ACC112 (cell line): ENCODE measurements at regions not wholly inside any gene's neighbourhood (a gene's known extent, or its start where the extent isn't known, plus 50 kb on each side); places are given as distances from the start of the nearest gene placed in this dataset.
"Not testable (repeated sequence)": the region's sequence is repeated elsewhere in the genome, so short reads cannot be mapped to it uniquely, and the experiment has no call there.

Source experiments
- H2AFZ ChIP-seq: fragments of 200-600 bp; sonication (generic); one replicate; pipeline ENCODE4 v1.6.0; 2017; ENCODE audit warnings: antibody characterized with exemption, low read length; ENCODE audit not compliant: unreplicated experiment
- H3K27ac ChIP-seq: fragments of 200-600 bp; sonication (generic); 2 replicates; pipeline ENCODE4 v1.5.1; 2014; ENCODE audit warnings: low read depth, mild to moderate bottlenecking, antibody characterized with exemption, low read length, moderate library complexity
- H3K27me3 ChIP-seq: fragments of 200-600 bp; sonication (generic); 2 replicates; pipeline ENCODE4 v1.6.1; 2014; ENCODE audit warnings: mild to moderate bottlenecking, antibody characterized with exemption, low read length, moderate library complexity, mixed read lengths; ENCODE audit not compliant: insufficient read depth
- H3K36me3 ChIP-seq: fragments of 200-600 bp; sonication (generic); 2 replicates; pipeline ENCODE4 v1.6.1; 2016; ENCODE audit warnings: mild to moderate bottlenecking, antibody characterized with exemption, low read length, moderate library complexity, mixed read lengths; ENCODE audit not compliant: insufficient read depth
- H3K4me1 ChIP-seq: fragments of 200-600 bp; sonication (generic); one replicate; pipeline ENCODE4 v1.6.1; 2016; ENCODE audit warnings: low read length, mixed read lengths; ENCODE audit not compliant: insufficient read depth, unreplicated experiment, control insufficient read depth
- H3K4me3 ChIP-seq: fragments of 200-600 bp; sonication (generic); 2 replicates; pipeline ENCODE4 v1.5.1; 2014; ENCODE audit warnings: mild to moderate bottlenecking, low read depth, low read length
- H3K79me2 ChIP-seq: fragments of 200-600 bp; sonication (generic); one replicate; pipeline ENCODE4 v1.6.0; 2016; ENCODE audit warnings: low read length; ENCODE audit not compliant: control insufficient read depth, unreplicated experiment, insufficient read depth

- Histone ChIP-seq H3K27ac (no peak overlapping the region), H3K79me2 (no peaks in the 10 kb centered on the region), H2AFZ (no peak overlapping the region), H3K4me1 (no peaks in the 10 kb centered on the region), H3K27me3 (no peaks in the 10 kb centered on the region), H3K36me3 (no peaks in the 10 kb centered on the region), H3K4me3 (no peak overlapping the region)
Observed at GRCh38 chr2:21763501-21763900, 639.7 kb downstream of the TDRD15 start.

DNA sequence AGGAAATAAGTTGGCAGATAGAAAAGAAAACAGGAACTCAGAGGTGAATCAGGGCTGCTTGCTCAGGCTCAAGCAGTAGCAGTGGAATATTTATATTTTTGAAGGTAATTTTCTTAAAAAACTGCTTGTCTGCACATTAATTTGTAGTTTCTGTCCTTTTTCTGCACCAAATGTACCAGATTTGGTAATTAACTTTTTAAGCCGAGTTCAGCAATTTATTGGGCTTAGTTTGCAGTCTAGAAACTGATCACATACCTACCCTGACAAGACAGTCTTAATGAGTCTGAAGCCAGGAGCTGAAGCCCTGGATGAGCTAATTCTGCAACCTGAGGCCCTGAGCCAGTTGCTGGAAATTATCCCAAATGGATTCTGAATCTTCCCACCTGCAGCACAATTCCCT lies 647.0 kb downstream of the TDRD15 start:
- no peak overlapping the region for H3K4me3 ChIP-seq
- no peaks in the 10 kb centered on the region for H3K79me2 ChIP-seq
- no peaks in the 10 kb centered on the region for H3K36me3 ChIP-seq
- H2AFZ ChIP-seq = no peak overlapping the region
- H3K27me3 ChIP-seq = no peaks in the 10 kb centered on the region
- no peak overlapping the region for H3K27ac ChIP-seq
- H3K4me1 ChIP-seq = no peaks in the 10 kb centered on the region

- Histone ChIP-seq H3K79me2 (no peaks in the 10 kb centered on the region), H3K4me1 (no peaks in the 10 kb centered on the region), H3K27ac (no peak overlapping the region)
Observed at GRCh38 chr2:21772624-21773023, 648.9 kb downstream of the TDRD15 start.

GRCh38 chr2:21773168-21773567 lies 649.4 kb downstream of the TDRD15 start:
- Histone ChIP-seq H3K27ac (peak overlapping the region; percentile 18; the same call in 1 of the 2 replicates), H3K36me3 (no peaks in the 10 kb centered on the region), H3K79me2 (no peaks in the 10 kb centered on the region), H3K4me1 (no peaks in the 10 kb centered on the region), H3K27me3 (no peaks in the 10 kb centered on the region), H3K4me3 (no peak overlapping the region), H2AFZ (no peak overlapping the region)

More at GRCh38 chr2:21772624-21773023, 648.9 kb downstream of the TDRD15 start:
- Histone ChIP-seq H3K36me3 (no peaks in the 10 kb centered on the region), H3K4me3 (no peak overlapping the region), H2AFZ (no peak overlapping the region), H3K27me3 (no peaks in the 10 kb centered on the region)

DNA sequence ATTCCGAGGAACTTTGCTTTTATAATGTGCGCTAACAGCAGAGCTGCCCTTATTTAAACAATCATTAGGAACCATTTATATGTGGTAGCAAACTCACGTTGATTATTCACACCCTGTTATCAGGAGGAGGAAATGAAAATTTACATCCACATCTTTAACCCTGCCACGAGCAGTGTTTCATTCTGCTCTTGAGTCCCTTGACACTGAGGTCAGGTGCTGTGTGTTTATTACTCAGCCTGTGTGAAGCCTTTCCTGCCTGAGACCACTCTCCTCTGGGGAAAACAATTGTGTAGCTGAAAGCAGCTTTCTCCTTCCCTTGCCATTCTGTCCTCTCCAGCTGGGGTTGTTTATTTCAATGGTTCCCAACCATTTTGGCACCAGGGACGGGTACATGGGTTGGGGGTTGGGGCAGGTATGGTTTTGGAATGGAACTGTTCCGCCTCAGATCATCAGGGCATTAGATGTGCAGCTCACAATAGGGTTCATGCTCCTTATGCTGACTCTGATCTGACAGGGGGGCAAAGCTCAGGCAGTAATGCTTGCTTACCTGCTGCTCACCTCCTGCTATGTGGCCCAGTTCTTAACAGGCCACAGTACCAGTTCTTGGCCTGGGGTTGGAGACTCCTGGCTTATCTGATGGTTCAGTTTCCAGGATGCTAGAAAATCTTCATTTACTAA lies 651.1 kb downstream of the TDRD15 start:
- no peak overlapping the region for H3K27ac ChIP-seq
- no peak overlapping the region for H2AFZ ChIP-seq

DNA sequence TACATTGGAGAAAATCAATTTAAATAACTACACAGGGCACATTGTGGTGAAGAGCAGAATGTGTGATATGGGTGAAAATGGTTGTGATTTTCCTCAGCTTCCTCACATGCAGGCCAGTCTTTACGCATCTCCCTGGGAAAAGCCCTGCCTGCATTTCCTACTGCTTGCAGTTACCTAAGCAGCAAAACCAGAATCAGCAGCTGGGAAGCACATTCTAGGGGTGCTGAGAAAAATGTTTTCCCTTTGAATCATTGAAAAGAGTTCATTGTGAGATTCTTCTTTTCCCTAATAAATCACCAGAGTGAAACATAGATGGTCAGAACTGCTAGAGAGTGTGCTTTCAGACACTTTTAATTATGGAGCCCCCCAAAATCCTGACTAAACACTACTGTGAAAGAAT lies 656.0 kb downstream of the TDRD15 start:
- H3K36me3 ChIP-seq = no peaks in the 10 kb centered on the region
- no peaks in the 10 kb centered on the region for H3K79me2 ChIP-seq
- H3K4me1 ChIP-seq = no peaks in the 10 kb centered on the region
- no peak overlapping the region for H2AFZ ChIP-seq
- no peak overlapping the region for H3K4me3 ChIP-seq
- H3K27me3 ChIP-seq = no peaks in the 10 kb centered on the region
- no peak overlapping the region for H3K27ac ChIP-seq

More for the DNA sequence above, 651.1 kb downstream of the TDRD15 start:
- Histone ChIP-seq H3K79me2 (no peaks in the 10 kb centered on the region), H3K27me3 (no peaks in the 10 kb centered on the region), H3K36me3 (no peaks in the 10 kb centered on the region), H3K4me3 (no peak overlapping the region), H3K4me1 (no peaks in the 10 kb centered on the region)

DNA sequence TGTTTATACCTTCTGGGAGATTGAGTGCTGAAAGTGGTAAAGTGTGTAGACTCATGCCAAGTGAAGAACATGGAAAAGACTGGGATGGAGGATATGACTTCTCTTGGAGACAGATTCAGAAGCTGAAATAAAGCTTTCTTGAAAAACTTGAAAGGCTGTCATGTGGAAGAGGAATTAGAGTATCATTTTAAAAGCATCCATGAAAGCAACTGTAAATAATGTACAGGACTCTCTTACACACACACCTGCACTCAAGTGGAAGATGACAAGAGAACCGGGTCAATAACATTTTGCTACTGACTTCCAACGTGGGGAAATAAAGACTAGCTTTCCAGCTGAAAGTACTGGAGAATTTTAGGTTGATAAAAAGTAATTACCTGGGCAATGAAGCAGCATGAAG lies 658.2 kb downstream of the TDRD15 start:
- Histone ChIP-seq H3K36me3 (no peaks in the 10 kb centered on the region), H2AFZ (no peak overlapping the region), H3K27ac (no peak overlapping the region), H3K4me3 (no peak overlapping the region), H3K4me1 (no peaks in the 10 kb centered on the region), H3K27me3 (no peaks in the 10 kb centered on the region), H3K79me2 (no peaks in the 10 kb centered on the region)

DNA sequence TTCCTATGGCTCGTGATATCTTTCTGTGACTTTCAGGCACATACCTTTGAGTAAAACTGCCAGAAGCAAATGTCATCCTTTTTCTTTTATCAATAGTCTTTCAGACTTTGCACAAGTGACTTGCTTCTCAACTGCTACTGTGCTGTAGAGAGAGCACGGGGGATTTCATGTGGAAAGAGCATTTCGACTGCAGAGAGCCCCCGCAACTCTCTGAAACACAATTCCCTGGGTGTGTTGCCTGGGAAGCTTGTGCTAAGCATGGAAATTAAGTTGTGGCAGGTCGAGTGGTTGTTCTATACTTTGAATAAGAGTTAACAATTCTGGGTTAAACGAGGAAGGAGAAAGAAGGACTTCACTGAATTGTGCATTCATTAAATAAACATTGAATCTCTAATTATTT lies 659.1 kb downstream of the TDRD15 start:
- H3K27ac ChIP-seq = no peak overlapping the region
- no peaks in the 10 kb centered on the region for H3K36me3 ChIP-seq
- no peaks in the 10 kb centered on the region for H3K79me2 ChIP-seq
- no peaks in the 10 kb centered on the region for H3K4me1 ChIP-seq
- H2AFZ ChIP-seq = no peak overlapping the region
- H3K27me3 ChIP-seq = no peaks in the 10 kb centered on the region
- no peak overlapping the region for H3K4me3 ChIP-seq

DNA sequence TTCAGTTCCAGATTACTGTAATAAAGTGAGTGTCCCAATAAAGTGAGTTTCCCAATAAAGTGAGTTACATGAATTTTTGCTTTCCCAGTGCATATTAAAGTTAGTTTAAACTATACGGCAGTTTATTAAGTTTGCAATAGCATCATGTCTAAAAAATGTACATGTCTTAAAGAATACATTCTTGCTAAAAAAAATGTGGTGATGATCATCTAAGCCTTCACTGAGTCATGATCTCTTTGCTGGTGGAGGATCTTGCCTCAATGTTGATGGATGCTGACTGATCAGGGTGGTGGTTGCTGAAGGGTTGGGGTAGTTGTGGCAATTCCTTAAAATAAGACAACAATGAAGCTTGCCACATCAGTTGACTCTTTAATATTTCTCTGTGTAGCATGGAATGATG lies 664.2 kb downstream of the TDRD15 start:
- Histone ChIP-seq H3K27me3 (no peaks in the 10 kb centered on the region), H3K36me3 (no peaks in the 10 kb centered on the region), H2AFZ (no peak overlapping the region), H3K4me3 (no peak overlapping the region), H3K79me2 (no peaks in the 10 kb centered on the region), H3K4me1 (no peaks in the 10 kb centered on the region), H3K27ac (no peak overlapping the region)

- H3K36me3 ChIP-seq, H3K79me2 ChIP-seq, H3K4me1 ChIP-seq, H3K27me3 ChIP-seq, H2AFZ ChIP-seq, H3K27ac ChIP-seq, H3K4me3 ChIP-seq: not testable (repeated sequence)
Observed at GRCh38 chr2:21790311-21790710, 666.5 kb downstream of the TDRD15 start.

- Histone ChIP-seq H3K27me3 (no peaks in the 10 kb centered on the region), H3K4me1 (no peaks in the 10 kb centered on the region), H3K79me2 (no peaks in the 10 kb centered on the region)
Observed at GRCh38 chr2:21792571-21792970, 668.8 kb downstream of the TDRD15 start.

More at GRCh38 chr2:21792571-21792970, 668.8 kb downstream of the TDRD15 start:
- H3K27ac ChIP-seq = no peak overlapping the region
- no peak overlapping the region for H2AFZ ChIP-seq
- H3K36me3 ChIP-seq = no peaks in the 10 kb centered on the region
- H3K4me3 ChIP-seq = no peak overlapping the region
